Hepatocyte (in vitro differentiated cells): ENCODE measurements at regions not wholly inside any gene's neighbourhood (a gene's known extent, or its start where the extent isn't known, plus 50 kb on each side); places are given as distances from the start of the nearest gene placed in this dataset.

ENCODE experiments used
- DNase-seq: peaks from one replicate; pipeline ENCODE4 v3.0.0-alpha.2; 2016; ENCODE audit warnings: low spot score
- H2AFZ ChIP-seq: fragments of 200-600 bp; sonication (generic); 2 replicates; pipeline ENCODE4 v1.6.0; 2016; ENCODE audit warnings: antibody characterized with exemption, mild to moderate bottlenecking
- H3K27ac ChIP-seq: fragments of 200-600 bp; sonication (generic); 2 replicates; pipeline ENCODE4 v1.5.1; 2016; ENCODE audit warnings: mild to moderate bottlenecking
- H3K27me3 ChIP-seq: fragments of 200-600 bp; sonication (generic); 2 replicates; pipeline ENCODE4 v1.6.1; 2016
- H3K36me3 ChIP-seq: fragments of 200-600 bp; sonication (generic); replicated peaks from 2 replicates; pipeline ENCODE4 v1.5.1; 2016; ENCODE audit warnings: low read depth; ENCODE audit not compliant: insufficient read depth
- H3K4me1 ChIP-seq: fragments of 200-600 bp; sonication (generic); 2 replicates; pipeline ENCODE4 v1.5.1; 2016; ENCODE audit warnings: mild to moderate bottlenecking, moderate library complexity; ENCODE audit not compliant: insufficient read depth
- H3K4me2 ChIP-seq: fragments of 200-600 bp; sonication (generic); 2 replicates; pipeline ENCODE4 v1.6.0; 2016
- H3K4me3 ChIP-seq: fragments of 200-600 bp; sonication (generic); 2 replicates; pipeline ENCODE4 v1.5.1; 2016; ENCODE audit warnings: mild to moderate bottlenecking
- H3K79me2 ChIP-seq: fragments of 200-600 bp; sonication (generic); 2 replicates; pipeline ENCODE4 v1.6.0; 2017; ENCODE audit warnings: mild to moderate bottlenecking
- H3K9me2 ChIP-seq: fragments of 200-600 bp; sonication (generic); replicated peaks from 2 replicates; pipeline ENCODE4 v1.6.0; 2017; ENCODE audit warnings: mild to moderate bottlenecking; ENCODE audit not compliant: insufficient read depth
- H3K9me3 ChIP-seq: fragments of 200-600 bp; sonication (generic); 2 replicates; pipeline ENCODE4 v1.5.1; 2016; ENCODE audit warnings: low read depth, mild to moderate bottlenecking
- H4K20me1 ChIP-seq: fragments of 200-600 bp; sonication (generic); 2 replicates; pipeline ENCODE4 v1.6.0; 2016; ENCODE audit warnings: mild to moderate bottlenecking; ENCODE audit not compliant: insufficient read depth, poor library complexity, severe bottlenecking
- CTCF ChIP-seq: fragments of 200-600 bp; sonication (generic); IDR thresholded peaks from 2 replicates; pipeline ENCODE4 v1.5.1; 2016; ENCODE audit warnings: antibody characterized with exemption, mild to moderate bottlenecking; ENCODE audit not compliant: poor library complexity
- EZH2 ChIP-seq: fragments of 200-600 bp; sonication (generic); IDR thresholded peaks from 2 replicates; pipeline ENCODE4 v1.6.1; 2016; ENCODE audit warnings: antibody characterized with exemption, mild to moderate bottlenecking, borderline replicate concordance
- EZH2phosphoT487 ChIP-seq: fragments of 200-600 bp; sonication (generic); IDR thresholded peaks from one replicate; pipeline ENCODE4 v1.6.1; 2018; ENCODE audit warnings: antibody characterized with exemption, mild to moderate bottlenecking, low read depth, moderate library complexity; ENCODE audit not compliant: unreplicated experiment, severe bottlenecking
- WGBS: methylation state at CpG from one replicate; pipeline ENCODE4 v1.1.6; 2016; ENCODE audit warnings: low lambda C conversion rate; ENCODE audit errors: missing lambda C conversion rate; 5-methylcytosine and 5-hydroxymethylcytosine counted together

DNA sequence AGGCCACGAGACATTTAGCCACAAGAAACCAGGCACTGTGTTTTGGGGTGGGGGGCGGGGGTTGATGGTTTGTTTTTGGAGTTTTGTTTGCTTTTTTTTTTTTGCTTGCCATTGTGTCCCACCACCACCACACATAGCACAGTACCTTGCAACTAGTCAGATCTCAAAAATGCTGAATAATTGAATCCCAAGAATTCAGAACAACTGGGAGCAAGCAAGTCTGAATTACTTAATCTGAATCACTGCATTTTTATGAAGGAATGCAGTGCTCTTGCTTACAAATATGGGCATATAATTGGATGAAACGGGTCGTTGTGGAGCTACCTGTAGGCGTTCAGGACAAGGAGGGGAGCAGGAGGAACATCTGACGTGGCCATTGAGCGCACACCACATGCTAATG is 151.5 kb upstream of the CDYL start:
- Histone ChIP-seq H3K9me2 (no peaks in the 10 kb centered on the region), H3K4me1 (peaks cover 2% of the 10 kb centered on the region), H3K4me3 (no peak overlapping the region), H2AFZ (no peak overlapping the region), H4K20me1 (no peaks in the 10 kb centered on the region), H3K27me3 (no peaks in the 10 kb centered on the region), H3K4me2 (no peak overlapping the region), H3K9me3 (no peaks in the 10 kb centered on the region), H3K36me3 (no peaks in the 10 kb centered on the region), H3K27ac (no peak overlapping the region), H3K79me2 (no peaks in the 10 kb centered on the region)
- no peak for DNase-seq
- WGBS: 93% methylated on average over 7 of the region's 7 CpGs
- TF ChIP-seq EZH2phosphoT487: no peak
- TF ChIP-seq CTCF: no peak
- no peak for TF ChIP-seq EZH2

- Histone ChIP-seq H3K4me2 (no peak overlapping the region), H3K79me2 (no peaks in the 10 kb centered on the region), H4K20me1 (no peaks in the 10 kb centered on the region), H3K4me3 (no peak overlapping the region), H3K9me2 (no peaks in the 10 kb centered on the region), H3K9me3 (no peaks in the 10 kb centered on the region), H3K27ac (no peak overlapping the region), H2AFZ (no peak overlapping the region), H3K4me1 (no peaks in the 10 kb centered on the region), H3K36me3 (no peaks in the 10 kb centered on the region), H3K27me3 (no peaks in the 10 kb centered on the region)
- WGBS: 84% methylated on average over 12 of the region's 12 CpGs
- DNase-seq: no peak
- TF ChIP-seq EZH2 (no peak), EZH2phosphoT487 (no peak), CTCF (no peak)
Measured at GRCh38 chr6:4620284-4621151, 155.7 kb upstream of the CDYL start.

DNA sequence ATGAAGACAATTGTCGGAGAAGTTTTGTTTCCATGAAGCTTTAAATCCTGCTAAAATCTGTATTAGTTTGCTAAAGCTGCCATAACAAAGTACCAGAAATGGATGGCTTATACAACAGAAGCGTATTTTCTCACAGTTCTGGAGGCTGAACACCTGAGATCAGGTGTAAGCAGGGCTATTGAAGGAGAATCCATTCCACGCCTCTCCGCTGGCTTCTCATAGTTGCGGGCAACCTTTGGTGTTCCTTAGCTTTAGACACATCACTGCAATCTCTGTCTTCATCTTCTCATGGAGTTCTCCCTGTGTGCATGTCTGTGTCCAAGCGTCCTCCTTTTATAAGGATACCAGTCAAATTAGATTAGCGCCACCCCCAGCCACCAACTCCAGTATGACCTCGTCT is 159.9 kb upstream of the CDYL start:
- no peak for TF ChIP-seq CTCF
- TF ChIP-seq EZH2phosphoT487: no peak
- no peak for TF ChIP-seq EZH2
- Histone ChIP-seq H2AFZ (no peak overlapping the region), H3K4me1 (no peaks in the 10 kb centered on the region), H3K4me2 (no peak overlapping the region), H3K27ac (no peak overlapping the region), H3K4me3 (no peak overlapping the region), H4K20me1 (no peaks in the 10 kb centered on the region), H3K79me2 (no peaks in the 10 kb centered on the region), H3K9me3 (no peaks in the 10 kb centered on the region), H3K36me3 (no peaks in the 10 kb centered on the region), H3K27me3 (no peaks in the 10 kb centered on the region), H3K9me2 (no peaks in the 10 kb centered on the region)
- 96% methylated on average over 8 of the region's 8 CpGs for WGBS
- no peak for DNase-seq
